ENCODE measurements at regions not wholly inside any gene's neighbourhood (a gene's known extent, or its start where the extent isn't known, plus 50 kb on each side); places are given as distances from the start of the nearest gene placed in this dataset.

DNA sequence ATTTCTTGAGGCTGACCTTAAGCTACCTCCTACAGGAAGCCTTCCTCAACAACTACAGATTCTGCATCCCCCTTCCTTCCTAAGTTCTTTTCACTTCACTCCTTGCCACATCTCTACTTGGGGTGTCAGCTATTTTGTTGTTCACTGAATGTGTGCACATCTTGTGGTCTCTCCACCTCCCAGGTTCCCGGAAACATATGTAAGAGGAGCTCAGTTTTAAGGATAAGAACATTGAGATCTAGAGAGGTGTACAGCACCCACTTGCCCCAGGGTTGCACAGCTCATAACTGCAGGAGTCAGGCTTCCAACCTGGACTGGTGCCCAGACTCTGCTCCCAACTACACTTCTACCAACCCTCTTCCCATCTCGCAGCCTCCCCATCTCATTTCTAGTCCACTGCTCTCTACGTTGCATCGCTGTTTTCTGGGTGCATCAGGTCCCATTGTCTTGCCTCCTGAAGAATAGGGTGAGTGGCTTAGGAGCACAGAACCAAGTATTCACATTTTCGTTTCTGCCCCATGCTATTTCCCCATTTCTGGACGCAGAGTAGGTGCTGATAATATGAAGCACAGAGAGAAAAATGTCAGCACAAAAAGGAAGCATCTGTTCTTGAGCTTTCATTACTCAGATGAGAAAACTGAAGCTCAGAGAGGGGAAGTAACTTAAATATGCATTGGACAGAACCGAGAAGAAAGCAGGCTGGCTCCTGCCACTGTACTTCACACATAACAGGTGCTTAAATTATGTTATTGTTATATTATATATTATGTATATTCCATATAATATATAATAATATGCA, 292.0 kb upstream of the CCL2 start:
- TF ChIP-seq TAF1 (IDR thresholded peaks at IDR 0.05; ENCODE audit: low read depth) (no peak), FOXM1 (IDR thresholded peaks at IDR 0.05; ENCODE audit: borderline replicate concordance, low read depth) (no peak), TCF12 (IDR thresholded peaks at IDR 0.05; ENCODE audit: low read depth) (no peak)

GRCh38 chr17:33964344-33964979, 290.6 kb upstream of the CCL2 start:
- no peak for TF ChIP-seq TAF1 (IDR thresholded peaks at IDR 0.05; ENCODE audit: low read depth)
- no peak for TF ChIP-seq MAX (IDR thresholded peaks at IDR 0.05)
- no peak for TF ChIP-seq CREB1 (IDR thresholded peaks at IDR 0.05; ENCODE audit: low read depth)
- TF ChIP-seq TCF12 (IDR thresholded peaks at IDR 0.05; ENCODE audit: low read depth) = no peak

DNA sequence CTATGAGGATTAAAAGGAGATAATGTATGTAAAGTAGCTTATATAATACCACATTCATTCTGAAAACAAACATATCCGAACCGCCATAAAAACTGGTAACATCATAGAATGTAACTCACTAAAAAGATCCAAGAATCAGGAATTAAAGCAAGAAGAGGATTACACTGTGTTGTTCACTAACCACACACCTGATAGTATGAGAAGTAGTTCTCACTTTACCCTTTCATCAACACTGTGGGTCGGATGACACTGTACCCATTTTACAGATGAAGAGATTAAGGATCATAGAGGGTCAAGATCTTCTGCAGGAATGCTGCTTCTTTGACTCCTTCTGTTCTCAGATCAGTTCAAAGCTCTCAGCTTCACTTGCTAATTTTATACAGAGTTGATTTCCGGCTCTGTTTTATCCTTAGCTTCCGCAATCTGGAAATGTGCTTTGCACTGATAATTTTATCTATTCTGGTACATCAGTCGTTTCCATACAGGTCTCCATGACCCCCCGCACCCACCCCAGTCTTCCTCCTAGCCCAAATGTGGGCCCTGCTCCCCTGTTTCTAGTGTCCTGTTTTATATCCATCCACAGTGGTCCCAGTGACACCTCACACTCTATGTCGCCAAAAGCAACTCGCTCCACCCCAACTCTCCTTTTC, 288.6 kb upstream of the CCL2 start:
- no peak for TF ChIP-seq FOXM1 (IDR thresholded peaks at IDR 0.05; ENCODE audit: borderline replicate concordance, low read depth)
- no peak for TF ChIP-seq RAD21 (IDR thresholded peaks at IDR 0.05; ENCODE audit: low read depth)
- no peak for TF ChIP-seq EP300 (IDR thresholded peaks at IDR 0.05; ENCODE audit: borderline replicate concordance)
- no peak for TF ChIP-seq EGR1 (IDR thresholded peaks at IDR 0.05)
- TF ChIP-seq TCF12 (IDR thresholded peaks at IDR 0.05; ENCODE audit: low read depth) = no peak
- TF ChIP-seq, protein P1, sequence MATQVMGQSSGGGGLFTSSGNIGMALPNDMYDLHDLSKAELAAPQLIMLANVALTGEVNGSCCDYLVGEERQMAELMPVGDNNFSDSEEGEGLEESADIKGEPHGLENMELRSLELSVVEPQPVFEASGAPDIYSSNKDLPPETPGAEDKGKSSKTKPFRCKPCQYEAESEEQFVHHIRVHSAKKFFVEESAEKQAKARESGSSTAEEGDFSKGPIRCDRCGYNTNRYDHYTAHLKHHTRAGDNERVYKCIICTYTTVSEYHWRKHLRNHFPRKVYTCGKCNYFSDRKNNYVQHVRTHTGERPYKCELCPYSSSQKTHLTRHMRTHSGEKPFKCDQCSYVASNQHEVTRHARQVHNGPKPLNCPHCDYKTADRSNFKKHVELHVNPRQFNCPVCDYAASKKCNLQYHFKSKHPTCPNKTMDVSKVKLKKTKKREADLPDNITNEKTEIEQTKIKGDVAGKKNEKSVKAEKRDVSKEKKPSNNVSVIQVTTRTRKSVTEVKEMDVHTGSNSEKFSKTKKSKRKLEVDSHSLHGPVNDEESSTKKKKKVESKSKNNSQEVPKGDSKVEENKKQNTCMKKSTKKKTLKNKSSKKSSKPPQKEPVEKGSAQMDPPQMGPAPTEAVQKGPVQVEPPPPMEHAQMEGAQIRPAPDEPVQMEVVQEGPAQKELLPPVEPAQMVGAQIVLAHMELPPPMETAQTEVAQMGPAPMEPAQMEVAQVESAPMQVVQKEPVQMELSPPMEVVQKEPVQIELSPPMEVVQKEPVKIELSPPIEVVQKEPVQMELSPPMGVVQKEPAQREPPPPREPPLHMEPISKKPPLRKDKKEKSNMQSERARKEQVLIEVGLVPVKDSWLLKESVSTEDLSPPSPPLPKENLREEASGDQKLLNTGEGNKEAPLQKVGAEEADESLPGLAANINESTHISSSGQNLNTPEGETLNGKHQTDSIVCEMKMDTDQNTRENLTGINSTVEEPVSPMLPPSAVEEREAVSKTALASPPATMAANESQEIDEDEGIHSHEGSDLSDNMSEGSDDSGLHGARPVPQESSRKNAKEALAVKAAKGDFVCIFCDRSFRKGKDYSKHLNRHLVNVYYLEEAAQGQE (IDR thresholded peaks at IDR 0.05; ENCODE audit: low read depth) = no peak
- TF ChIP-seq TAF1 (IDR thresholded peaks at IDR 0.05; ENCODE audit: low read depth) = no peak
- no peak for TF ChIP-seq YY1 (IDR thresholded peaks at IDR 0.05; ENCODE audit: low read depth)
- no peak for TF ChIP-seq CREB1 (IDR thresholded peaks at IDR 0.05; ENCODE audit: low read depth)
- no peak for TF ChIP-seq CEBPB (IDR thresholded peaks at IDR 0.05)

DNA sequence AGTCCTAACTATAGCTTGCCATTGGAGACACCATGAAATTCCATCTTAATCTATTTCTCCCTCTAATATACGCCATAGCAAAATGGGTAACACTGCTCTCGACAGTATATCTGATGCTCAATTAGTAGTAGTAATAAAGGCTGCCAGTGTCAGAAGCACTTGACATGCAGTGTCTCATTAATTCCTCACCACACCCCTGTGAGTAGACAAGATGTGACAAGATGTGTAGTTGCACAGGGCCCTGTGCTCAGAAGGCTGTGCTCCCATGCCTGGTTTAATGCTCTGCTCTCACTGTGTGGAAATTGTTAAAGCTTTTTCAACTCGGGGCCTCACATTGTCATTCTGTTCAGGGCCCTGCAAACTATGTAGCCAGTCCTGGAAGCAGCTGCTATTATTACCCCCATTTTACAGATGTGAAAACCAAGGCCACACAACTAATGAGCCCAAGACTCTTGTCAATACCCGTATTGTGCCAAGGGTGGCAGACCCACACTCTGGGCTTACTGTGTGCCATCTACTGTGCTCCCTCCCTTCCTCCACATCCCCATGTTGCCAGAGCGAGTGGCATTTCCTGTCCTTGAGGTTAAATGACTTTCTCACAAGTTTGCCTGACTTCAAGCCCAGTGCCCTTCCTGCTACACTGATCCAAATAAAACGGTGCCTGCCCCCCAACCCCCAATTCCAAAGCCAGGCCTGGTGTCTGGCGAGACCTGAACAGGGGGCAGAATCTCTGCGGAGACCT, 287.3 kb upstream of the CCL2 start:
- TF ChIP-seq MAX (IDR thresholded peaks at IDR 0.05) (no peak), TEAD4 (IDR thresholded peaks at IDR 0.05) (no peak), RAD21 (IDR thresholded peaks at IDR 0.05; ENCODE audit: low read depth) (no peak), CREB1 (IDR thresholded peaks at IDR 0.05; ENCODE audit: low read depth) (no peak), EGR1 (IDR thresholded peaks at IDR 0.05) (no peak), TCF12 (IDR thresholded peaks at IDR 0.05; ENCODE audit: low read depth) (no peak), FOXM1 (IDR thresholded peaks at IDR 0.05; ENCODE audit: borderline replicate concordance, low read depth) (no peak), YY1 (IDR thresholded peaks at IDR 0.05; ENCODE audit: low read depth) (no peak), NFIC (IDR thresholded peaks at IDR 0.05) (no peak), CEBPB (IDR thresholded peaks at IDR 0.05) (no peak), EP300 (IDR thresholded peaks at IDR 0.05; ENCODE audit: borderline replicate concordance) (no peak)
- TF ChIP-seq, protein P1 (IDR thresholded peaks at IDR 0.05; ENCODE audit: low read depth) = no peak
- TF ChIP-seq, protein P2, sequence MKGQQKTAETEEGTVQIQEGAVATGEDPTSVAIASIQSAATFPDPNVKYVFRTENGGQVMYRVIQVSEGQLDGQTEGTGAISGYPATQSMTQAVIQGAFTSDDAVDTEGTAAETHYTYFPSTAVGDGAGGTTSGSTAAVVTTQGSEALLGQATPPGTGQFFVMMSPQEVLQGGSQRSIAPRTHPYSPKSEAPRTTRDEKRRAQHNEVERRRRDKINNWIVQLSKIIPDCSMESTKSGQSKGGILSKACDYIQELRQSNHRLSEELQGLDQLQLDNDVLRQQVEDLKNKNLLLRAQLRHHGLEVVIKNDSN (IDR thresholded peaks at IDR 0.05) = no peak

DNA sequence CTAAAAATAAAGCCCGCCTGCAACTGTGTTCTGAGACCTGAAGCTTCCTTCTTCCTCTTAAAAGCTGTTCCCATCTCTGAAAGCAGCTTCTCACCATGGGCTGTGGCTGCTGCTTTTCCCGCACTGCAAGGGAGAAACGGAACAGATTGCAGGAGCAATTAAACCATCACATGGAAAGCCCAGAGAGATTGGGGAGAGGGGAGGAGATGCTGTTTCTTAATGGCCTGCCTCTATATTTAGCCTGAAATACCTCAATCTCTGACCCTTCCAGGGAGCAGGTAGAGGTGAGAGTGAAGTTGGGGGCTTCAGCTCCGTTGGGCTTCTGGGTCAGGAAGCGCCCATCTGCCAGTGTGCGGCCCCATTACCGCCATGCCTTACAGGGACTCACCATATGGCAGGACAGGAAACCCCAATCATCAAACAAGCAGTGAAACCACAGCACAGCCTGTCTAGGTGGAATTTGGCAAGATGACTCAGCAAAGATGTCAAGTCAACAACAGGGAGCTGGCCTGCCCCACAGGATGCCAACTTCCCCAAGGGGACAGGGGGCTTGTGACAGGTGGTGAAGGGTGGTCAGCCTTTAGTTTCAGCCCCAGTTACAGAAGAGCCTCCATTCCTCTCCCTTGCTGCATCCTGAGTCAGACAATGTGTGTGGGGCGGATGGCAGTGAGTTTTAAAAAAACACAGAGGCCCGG, 286.6 kb upstream of the CCL2 start:
- TF ChIP-seq, protein P2 (IDR thresholded peaks at IDR 0.05) = no peak
- no peak for TF ChIP-seq CEBPB (IDR thresholded peaks at IDR 0.05)
- no peak for TF ChIP-seq EGR1 (IDR thresholded peaks at IDR 0.05)
- TF ChIP-seq RAD21 (IDR thresholded peaks at IDR 0.05; ENCODE audit: low read depth) = no peak
- TF ChIP-seq TAF1 (IDR thresholded peaks at IDR 0.05; ENCODE audit: low read depth) = no peak
- TF ChIP-seq EP300 (IDR thresholded peaks at IDR 0.05; ENCODE audit: borderline replicate concordance) = no peak
- no peak for TF ChIP-seq CREB1 (IDR thresholded peaks at IDR 0.05; ENCODE audit: low read depth)
- TF ChIP-seq NFIC (IDR thresholded peaks at IDR 0.05) = no peak
- TF ChIP-seq YY1 (IDR thresholded peaks at IDR 0.05; ENCODE audit: low read depth) = no peak
- TF ChIP-seq ZBTB7A (IDR thresholded peaks at IDR 0.05; ENCODE audit: low read depth) = no peak
- TF ChIP-seq MAX (IDR thresholded peaks at IDR 0.05) = no peak
- no peak for TF ChIP-seq FOXM1 (IDR thresholded peaks at IDR 0.05; ENCODE audit: borderline replicate concordance, low read depth)
- TF ChIP-seq TEAD4 (IDR thresholded peaks at IDR 0.05) = no peak
- TF ChIP-seq TCF12 (IDR thresholded peaks at IDR 0.05; ENCODE audit: low read depth) = no peak
- TF ChIP-seq, protein P1 (IDR thresholded peaks at IDR 0.05; ENCODE audit: low read depth) = no peak

Data from Ishikawa (cell line).